Parathyroid adenoma (tissue), 2 donors: ENCODE measurements at regions not wholly inside any gene's neighbourhood (a gene's known extent, or its start where the extent isn't known, plus 50 kb on each side); places are given as distances from the start of the nearest gene placed in this dataset.

ENCODE experiments used
- H2AFZ ChIP-seq: fragments of 300-600 bp; sonication (generic); one replicate; pipeline ENCODE4 v1.7.0; 2017; ENCODE audit warnings: antibody characterized with exemption, mild to moderate bottlenecking
- H3K27ac ChIP-seq: fragments of 300-600 bp; sonication (generic); one replicate; pipeline ENCODE4 v1.7.0; 2017
- H3K27me3 ChIP-seq: fragments of 300-600 bp; sonication (generic); one replicate; pipeline ENCODE4 v1.7.0; 2017; ENCODE audit warnings: low read length; ENCODE audit not compliant: control insufficient read depth, insufficient read depth
- H3K36me3 ChIP-seq: fragments of 300-600 bp; sonication (generic); one replicate; pipeline ENCODE4 v1.7.0; 2017; ENCODE audit warnings: low read length; ENCODE audit not compliant: control insufficient read depth, insufficient read depth
- H3K4me1 ChIP-seq: fragments of 300-600 bp; sonication (generic); one replicate; pipeline ENCODE4 v1.7.0; 2017; ENCODE audit warnings: control low read depth
- H3K4me2 ChIP-seq: fragments of 300-600 bp; sonication (generic); one replicate; pipeline ENCODE4 v1.7.0; 2017; ENCODE audit warnings: low read length
- H3K4me3 ChIP-seq: fragments of 300-600 bp; sonication (generic); one replicate; pipeline ENCODE4 v1.7.0; 2017; ENCODE audit warnings: low read depth, low read length
- H3K79me2 ChIP-seq: fragments of 300-600 bp; sonication (generic); one replicate; pipeline ENCODE4 v1.7.0; 2017; ENCODE audit warnings: control low read depth
- H3K9ac ChIP-seq: fragments of 300-600 bp; sonication (generic); one replicate; pipeline ENCODE4 v1.7.0; 2017; ENCODE audit warnings: mild to moderate bottlenecking
- H3K9me3 ChIP-seq: fragments of 300-600 bp; sonication (generic); one replicate; pipeline ENCODE4 v1.7.0; 2017; ENCODE audit warnings: low read length; ENCODE audit not compliant: control insufficient read depth
- TF ChIP-seq, protein P1 (sequence below): fragments of 300-600 bp; sonication (generic); IDR thresholded peaks from one replicate; pipeline ENCODE4 v1.7.0; 2017; ENCODE audit warnings: antibody characterized with exemption, mild to moderate bottlenecking
- donor health status: primary hyperparathyroidism.

DNA sequence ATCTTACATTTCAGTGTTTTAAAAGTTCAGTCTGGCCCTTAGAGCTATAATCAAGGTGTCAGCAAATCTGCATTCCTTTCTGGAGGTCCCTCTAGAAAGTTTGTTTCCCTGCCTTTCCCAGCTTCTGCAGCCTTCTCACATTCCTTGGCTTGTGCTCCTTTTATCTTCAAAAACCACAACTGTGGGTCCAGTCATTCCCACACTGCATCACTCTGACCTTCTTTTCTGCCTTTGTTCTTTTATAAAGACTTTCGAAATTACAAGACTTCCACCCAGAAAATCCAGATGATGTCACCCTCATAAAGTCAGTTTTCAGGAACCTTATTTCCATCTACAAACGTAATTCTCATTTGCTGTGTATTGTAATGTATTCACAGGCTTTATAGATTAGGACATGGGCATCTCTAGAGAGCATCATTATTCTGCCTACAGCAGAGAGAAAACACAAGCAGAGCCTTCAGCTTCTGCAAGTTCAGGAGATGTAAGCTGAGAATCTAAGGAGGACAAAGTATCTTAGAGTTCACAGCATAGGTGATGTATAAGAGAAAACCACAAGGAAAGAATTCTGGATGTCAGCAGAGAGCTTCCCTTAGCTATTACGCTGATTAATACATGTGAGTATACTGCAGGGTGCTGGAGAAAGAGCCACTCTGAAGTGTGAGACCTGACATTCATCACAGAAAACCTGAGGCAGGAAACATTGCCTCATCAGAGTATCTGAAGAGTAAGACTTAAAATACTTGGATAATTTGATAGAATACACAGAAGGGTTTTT lies 1100.2 kb downstream of the CBLN2 start:
- H3K9me3 ChIP-seq, result no peaks in the 10 kb centered on the region
- H3K4me3 ChIP-seq, result no peak overlapping the region
- no peaks in the 10 kb centered on the region for H3K36me3 ChIP-seq
- no peaks in the 10 kb centered on the region for H3K4me1 ChIP-seq
- no peak overlapping the region for H3K4me2 ChIP-seq
- no peak overlapping the region for H3K27ac ChIP-seq
- TF ChIP-seq, protein P1, sequence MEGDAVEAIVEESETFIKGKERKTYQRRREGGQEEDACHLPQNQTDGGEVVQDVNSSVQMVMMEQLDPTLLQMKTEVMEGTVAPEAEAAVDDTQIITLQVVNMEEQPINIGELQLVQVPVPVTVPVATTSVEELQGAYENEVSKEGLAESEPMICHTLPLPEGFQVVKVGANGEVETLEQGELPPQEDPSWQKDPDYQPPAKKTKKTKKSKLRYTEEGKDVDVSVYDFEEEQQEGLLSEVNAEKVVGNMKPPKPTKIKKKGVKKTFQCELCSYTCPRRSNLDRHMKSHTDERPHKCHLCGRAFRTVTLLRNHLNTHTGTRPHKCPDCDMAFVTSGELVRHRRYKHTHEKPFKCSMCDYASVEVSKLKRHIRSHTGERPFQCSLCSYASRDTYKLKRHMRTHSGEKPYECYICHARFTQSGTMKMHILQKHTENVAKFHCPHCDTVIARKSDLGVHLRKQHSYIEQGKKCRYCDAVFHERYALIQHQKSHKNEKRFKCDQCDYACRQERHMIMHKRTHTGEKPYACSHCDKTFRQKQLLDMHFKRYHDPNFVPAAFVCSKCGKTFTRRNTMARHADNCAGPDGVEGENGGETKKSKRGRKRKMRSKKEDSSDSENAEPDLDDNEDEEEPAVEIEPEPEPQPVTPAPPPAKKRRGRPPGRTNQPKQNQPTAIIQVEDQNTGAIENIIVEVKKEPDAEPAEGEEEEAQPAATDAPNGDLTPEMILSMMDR, result no peak
- no peak overlapping the region for H2AFZ ChIP-seq
- H3K27me3 ChIP-seq, result no peaks in the 10 kb centered on the region
- H3K9ac ChIP-seq, result no peak overlapping the region
- no peaks in the 10 kb centered on the region for H3K79me2 ChIP-seq

DNA sequence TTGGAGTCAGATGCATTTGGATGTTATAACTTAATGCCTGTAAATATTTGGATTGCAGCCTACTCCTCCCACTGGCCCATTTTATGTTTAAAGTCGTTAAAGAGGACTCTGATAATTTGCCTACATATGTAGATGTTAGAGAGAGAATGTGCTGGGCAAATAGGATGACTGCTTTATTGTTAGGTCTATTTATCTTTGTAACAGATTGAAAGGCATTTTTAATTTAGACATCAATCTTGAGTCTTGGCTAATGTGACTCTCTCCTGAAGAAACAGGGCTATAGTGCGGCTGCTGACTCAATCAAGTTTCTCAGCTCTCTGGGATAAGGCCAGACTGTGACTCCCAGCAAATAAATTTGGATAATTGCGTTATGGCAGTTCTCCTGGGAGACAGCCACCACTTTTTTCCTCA lies 1101.4 kb downstream of the CBLN2 start:
- H2AFZ ChIP-seq, result no peak overlapping the region
- no peaks in the 10 kb centered on the region for H3K79me2 ChIP-seq
- TF ChIP-seq, protein P1, result no peak

DNA sequence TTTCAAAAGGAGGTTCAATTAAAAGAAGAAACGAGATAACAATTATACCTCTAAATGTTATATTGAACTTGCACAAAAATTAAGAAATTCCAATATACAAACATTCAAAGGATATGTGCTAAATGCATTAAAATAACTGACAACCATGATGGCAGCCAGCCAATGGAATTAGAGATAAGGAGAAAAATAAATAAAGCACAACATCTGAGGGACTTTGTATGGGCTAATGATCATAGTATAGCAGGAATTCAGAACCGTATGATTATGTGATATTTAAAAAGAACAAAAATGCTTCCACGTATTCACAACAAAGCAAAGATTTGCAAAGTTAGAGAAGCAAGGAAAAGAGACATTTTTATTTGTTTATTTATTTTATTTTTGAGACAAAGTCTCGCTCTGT lies 1103.0 kb downstream of the CBLN2 start:
- Histone ChIP-seq H3K79me2 (no peaks in the 10 kb centered on the region), H3K4me3 (no peak overlapping the region), H3K36me3 (no peaks in the 10 kb centered on the region), H3K9ac (no peak overlapping the region), H3K27ac (no peak overlapping the region), H3K27me3 (no peaks in the 10 kb centered on the region), H3K4me1 (no peaks in the 10 kb centered on the region), H3K4me2 (no peak overlapping the region), H3K9me3 (no peaks in the 10 kb centered on the region), H2AFZ (no peak overlapping the region)
- TF ChIP-seq, protein P1, result no peak

More for the DNA sequence above, 1101.4 kb downstream of the CBLN2 start:
- Histone ChIP-seq H3K4me3 (no peak overlapping the region), H3K27me3 (no peaks in the 10 kb centered on the region), H3K27ac (no peak overlapping the region), H3K4me2 (no peak overlapping the region), H3K9me3 (no peaks in the 10 kb centered on the region), H3K36me3 (no peaks in the 10 kb centered on the region), H3K9ac (no peak overlapping the region), H3K4me1 (no peaks in the 10 kb centered on the region)

DNA sequence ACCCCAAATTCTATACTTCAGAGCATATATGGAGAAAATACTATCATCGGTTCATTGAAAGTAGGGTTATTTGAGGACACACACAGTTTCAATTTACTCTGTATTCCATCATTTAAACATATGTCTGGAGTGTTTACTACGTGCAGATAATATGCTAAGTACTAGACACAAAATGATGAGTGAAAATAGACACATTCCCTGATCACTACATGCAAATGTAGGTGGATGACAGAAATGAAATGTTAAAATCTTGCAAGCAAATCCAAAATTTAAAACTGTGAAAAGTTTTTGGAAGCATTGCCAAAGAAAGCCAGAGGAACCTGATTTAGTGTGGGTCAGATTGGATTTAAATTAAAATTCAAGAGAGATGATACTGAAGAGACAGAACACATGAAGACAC lies 1106.6 kb downstream of the CBLN2 start:
- no peaks in the 10 kb centered on the region for H3K36me3 ChIP-seq
- H3K4me2 ChIP-seq, result no peak overlapping the region
- no peak overlapping the region for H3K4me3 ChIP-seq
- no peak overlapping the region for H3K9ac ChIP-seq
- H2AFZ ChIP-seq, result no peak overlapping the region
- TF ChIP-seq, protein P1, result no peak
- H3K4me1 ChIP-seq, result no peaks in the 10 kb centered on the region
- no peaks in the 10 kb centered on the region for H3K79me2 ChIP-seq
- H3K9me3 ChIP-seq, result no peaks in the 10 kb centered on the region
- H3K27ac ChIP-seq, result no peak overlapping the region
- no peaks in the 10 kb centered on the region for H3K27me3 ChIP-seq

DNA sequence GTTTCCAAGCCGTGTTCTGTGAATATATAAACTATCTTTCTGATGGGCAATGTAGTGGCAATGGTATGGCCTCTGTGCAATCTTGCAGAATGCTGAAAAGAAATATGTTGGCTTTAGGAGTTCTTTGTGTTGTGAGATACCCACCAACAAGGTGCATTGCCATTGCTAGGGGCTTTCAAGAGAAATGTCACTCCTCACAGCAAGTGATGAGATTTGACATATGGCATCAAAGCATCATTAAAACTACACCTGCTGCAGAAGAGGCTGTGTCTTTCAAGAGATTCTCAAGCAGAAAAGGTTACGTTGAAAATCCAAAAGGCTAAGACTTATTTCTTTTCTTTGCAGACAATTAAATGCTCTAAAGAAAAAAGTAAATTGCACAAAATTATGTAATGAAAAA lies 1110.8 kb downstream of the CBLN2 start:
- Histone ChIP-seq H3K27ac (no peak overlapping the region), H3K9ac (no peak overlapping the region), H2AFZ (no peak overlapping the region), H3K4me3 (no peak overlapping the region), H3K36me3 (no peaks in the 10 kb centered on the region), H3K27me3 (no peaks in the 10 kb centered on the region), H3K9me3 (no peaks in the 10 kb centered on the region), H3K4me1 (no peaks in the 10 kb centered on the region), H3K79me2 (no peaks in the 10 kb centered on the region), H3K4me2 (no peak overlapping the region)
- TF ChIP-seq, protein P1, result no peak
